ENCODE measurements at regions not wholly inside any gene's neighbourhood (a gene's known extent, or its start where the extent isn't known, plus 50 kb on each side); places are given as distances from the start of the nearest gene placed in this dataset.

DNA sequence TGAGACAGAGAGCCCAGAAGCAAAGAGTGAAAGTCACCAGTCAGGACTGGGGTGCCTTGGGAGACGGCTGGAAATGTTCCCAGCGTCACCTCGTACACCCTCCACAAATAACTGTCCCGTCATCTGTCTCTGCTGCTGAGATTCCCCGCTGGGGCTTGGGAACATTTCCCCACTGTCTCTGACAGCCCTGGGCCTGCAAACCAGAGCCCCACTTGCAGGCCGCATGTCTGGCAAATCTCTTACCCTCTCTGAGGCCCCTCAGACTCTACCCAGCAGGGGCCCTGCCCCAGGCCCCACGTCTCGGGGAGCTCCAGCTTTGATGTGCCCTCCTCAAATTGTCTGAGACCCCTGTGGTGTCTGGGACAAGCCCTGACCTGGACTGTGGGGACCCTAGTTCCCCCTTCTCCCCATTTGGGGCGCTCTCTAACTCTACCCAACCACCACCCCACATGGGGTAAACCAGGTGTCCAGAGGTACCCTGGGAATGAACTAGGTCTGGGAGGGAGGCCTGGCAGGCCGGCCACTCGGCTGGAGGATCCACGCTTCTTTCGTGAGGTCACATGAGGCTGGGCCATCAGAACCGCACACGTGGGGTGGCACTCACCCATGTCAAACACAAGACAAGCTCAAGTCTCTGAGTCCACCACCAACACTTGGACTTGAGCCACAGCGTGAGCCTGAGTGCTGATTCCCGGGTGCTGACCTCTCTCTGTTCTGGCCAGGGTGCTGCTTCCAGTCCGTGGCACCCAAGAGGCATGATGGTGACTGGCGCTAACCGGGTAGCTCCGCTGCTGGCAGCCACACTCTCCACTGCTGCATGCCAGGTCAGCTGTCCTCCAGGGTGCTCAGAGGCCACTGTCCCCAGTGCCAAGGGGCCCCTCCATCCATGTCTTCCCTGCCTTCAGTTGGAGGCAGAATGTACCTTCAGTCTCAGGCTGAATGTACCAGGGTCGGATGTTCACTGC is 59.8 kb downstream of the DIO3 start:
- Histone ChIP-seq H4K20me1 (replicated peaks in 1 of 2; ENCODE audit: control insufficient read depth in 1 of 2, insufficient read depth in 2 of 2, low read length in 2 of 2) (no peaks in the 10 kb centered on the region), H3K36me3 (ENCODE audit: control insufficient read depth in 2 of 4, insufficient read depth in 4 of 4, low read length in 3 of 4) (no peaks in the 10 kb centered on the region), H4K8ac (ENCODE audit: extremely low read depth, insufficient read depth, low read length) (peak overlapping the region; percentile 64), H3K18ac (ENCODE audit: extremely low read depth, low read length) (no peak overlapping the region; the same call in 1 of the 2 replicates), H3K4me1 (replicated peaks in 1 of 4; ENCODE audit: control insufficient read depth in 3 of 4, insufficient read depth in 4 of 4, low read length in 3 of 4) (peaks cover 0 to 13% (median 6%) of the 10 kb centered on the region in 4 experiments; a peak in 4 of 7 replicates), H2BK12ac (ENCODE audit: low read depth, low read length) (no peak overlapping the region), H2AFZ (ENCODE audit: low read length) (no peak overlapping the region), H2BK15ac (ENCODE audit: low read length) (0 out of 2 replicates have a peak overlapping the region, but pooled peaks have one; percentile 61), H4K5ac (ENCODE audit: insufficient read length, low read depth, low read length) (no peak overlapping the region), H3K9me3 (ENCODE audit: insufficient read depth in 2 of 2, low read depth in 1 of 2, low read length in 1 of 2) (no peaks in the 10 kb centered on the region), H3K23me2 (ENCODE audit: low read depth, low read length) (peaks cover 4% of the 10 kb centered on the region; the same call in 1 of the 2 replicates), H4K91ac (replicated peaks; ENCODE audit: insufficient read length, low read length) (no peak overlapping the region), H3K4me3 (ENCODE audit: extremely low read depth in 1 of 4, insufficient read depth in 2 of 4, low read depth in 3 of 4, low read length in 4 of 4) (no peak overlapping the region), H3K4ac (replicated peaks; ENCODE audit: insufficient read length, low read depth, low read length) (no peak overlapping the region), H3K14ac (ENCODE audit: insufficient read length) (no peak overlapping the region), H2BK120ac (replicated peaks; ENCODE audit: low read depth, low read length) (no peak overlapping the region), H3K4me2 (ENCODE audit: insufficient read depth in 1 of 2, low read depth in 2 of 2, low read length in 2 of 2) (no peak overlapping the region), H3K79me2 (ENCODE audit: control insufficient read depth in 1 of 2, insufficient read depth in 2 of 2, low read length in 2 of 2) (no peaks in the 10 kb centered on the region), H3K56ac (replicated peaks; ENCODE audit: insufficient read length, low read depth, low read length) (no peak overlapping the region), H3K27ac (ENCODE audit: low read depth, low read length) (no peak overlapping the region), H3K23ac (ENCODE audit: insufficient read length) (no peak overlapping the region), H3K9ac (replicated peaks in 1 of 4; ENCODE audit: extremely low read depth in 1 of 4, low read depth in 3 of 4, low read length in 3 of 4) (no peak overlapping the region), H3K27me3 (replicated peaks in 1 of 4; ENCODE audit: control insufficient read depth in 3 of 4, extremely low read depth in 1 of 4, insufficient read depth in 3 of 4, low read length in 3 of 4) (no peaks in the 10 kb centered on the region), H2BK20ac (ENCODE audit: low read length) (no peak overlapping the region), H3K79me1 (ENCODE audit: low read depth, low read length) (no peaks in the 10 kb centered on the region), H2AK5ac (ENCODE audit: low read depth, low read length) (no peak overlapping the region), H2BK5ac (ENCODE audit: low read depth, low read length) (no peak overlapping the region)
- TF ChIP-seq CBX8 (IDR thresholded peaks at IDR 0.05; ENCODE audit: borderline replicate concordance, low read depth, low read length) (no peak), RXRA (IDR thresholded peaks at IDR 0.05; ENCODE audit: insufficient read depth, low read depth, low read length) (no peak), YY1 (IDR thresholded peaks at IDR 0.05; ENCODE audit: low read depth, low read length) (no peak), EGR1 (IDR thresholded peaks at IDR 0.05; ENCODE audit: borderline replicate concordance, low read depth, low read length) (no peak), SIX5 (IDR thresholded peaks at IDR 0.05; ENCODE audit: low read depth, low read length) (no peak), SAP30 (IDR thresholded peaks at IDR 0.05; ENCODE audit: insufficient read depth, insufficient replicate concordance, low read length) (no peak), POLR2AphosphoS5 (IDR thresholded peaks at IDR 0.05; ENCODE audit: low read depth, low read length) (no peak), RAD21 (IDR thresholded peaks at IDR 0.05 in 1 of 2, conservative IDR thresholded peaks at IDR 0.05 in 1 of 2; ENCODE audit: low read depth in 2 of 2, low read length in 2 of 2) (no peak), RNF2 (IDR thresholded peaks at IDR 0.05; ENCODE audit: borderline replicate concordance, low read depth, low read length, missing control alignments, poor library complexity, severe bottlenecking) (no peak)
- TF ChIP-seq, protein P1, sequence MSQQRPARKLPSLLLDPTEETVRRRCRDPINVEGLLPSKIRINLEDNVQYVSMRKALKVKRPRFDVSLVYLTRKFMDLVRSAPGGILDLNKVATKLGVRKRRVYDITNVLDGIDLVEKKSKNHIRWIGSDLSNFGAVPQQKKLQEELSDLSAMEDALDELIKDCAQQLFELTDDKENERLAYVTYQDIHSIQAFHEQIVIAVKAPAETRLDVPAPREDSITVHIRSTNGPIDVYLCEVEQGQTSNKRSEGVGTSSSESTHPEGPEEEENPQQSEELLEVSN (IDR thresholded peaks at IDR 0.05), result no peak
- FAIRE-seq (no peak), DNase-seq (ENCODE audit: low read depth in 1 of 2, low spot score in 2 of 2) (no peak)
- CTCF ChIA-PET (ENCODE audit: partially characterized antibody), result interaction anchor here (0.6 to 1.8 kb wide), 4 partner anchors 9 to 322 kb away, joined by 3 to 4 read pairs (median 3); no protein-coding TSS in a partner anchor
- 93% methylated on average over 20 of the region's 22 CpGs; no CpG with 5 or more reads in 1 of the 2 experiments for WGBS, 2 experiments (ENCODE audit: extremely low coverage in 1 of 2, insufficient coverage in 1 of 2, insufficient read length in 1 of 2, insufficient replicate concordance in 2 of 2, low coverage in 1 of 2, low lambda C conversion rate in 2 of 2, missing lambda C conversion rate in 1 of 2)
- POLR2A ChIA-PET (ENCODE audit: partially characterized antibody), result no interaction called here
